PC-3 (cell line): ENCODE measurements at regions not wholly inside any gene's neighbourhood (a gene's known extent, or its start where the extent isn't known, plus 50 kb on each side); places are given as distances from the start of the nearest gene placed in this dataset.

Source experiments
- ATAC-seq: fragments of 200-7000 bp; cut with Tn5 transposase; 2 replicates; pipeline ENCODE4 v1.9.1; 2020; ENCODE audit warnings: mild to moderate bottlenecking, moderate library complexity
- BruUV-seq: library from RNA; stranded (reverse); fragments of 400-500 nt; replicated peaks from 2 replicates; lab custom pipeline; 2021; lab: Mats Ljungman, UMichigan
- CTCF ChIA-PET: fragments of 300-600 bp; sonication (Branson Sonifier 250); formaldehyde crosslinking; loops from one replicate; lab custom pipeline; 2022; ENCODE audit warnings: antibody characterized with exemption; lab: Charles Lee
- POLR2A ChIA-PET: fragments of 300-600 bp; sonication (Branson Sonifier 250); formaldehyde crosslinking; loops from one replicate; lab custom pipeline; 2022; ENCODE audit warnings: antibody characterized with exemption; ENCODE audit not compliant: unreplicated experiment; lab: Charles Lee
- DNase-seq: peaks from one replicate; pipeline ENCODE4 v3.0.0-alpha.2; 2015
- H2AFZ ChIP-seq: fragments of 300-600 bp; sonication (generic); 2 replicates; pipeline ENCODE4 v1.6.0; 2016; ENCODE audit warnings: antibody characterized with exemption, low read length
- H3F3A ChIP-seq: fragments of 300-600 bp; sonication (generic); one replicate; pipeline ENCODE4 v1.6.0; 2017; ENCODE audit warnings: antibody characterized with exemption, low read length, control low read depth, mild to moderate bottlenecking; ENCODE audit not compliant: unreplicated experiment
- H3K27ac ChIP-seq: fragments of 300-600 bp; sonication (generic); 2 replicates; pipeline ENCODE4 v1.5.1; 2016; ENCODE audit warnings: mild to moderate bottlenecking, low read length
- H3K27me3 ChIP-seq: fragments of 300-600 bp; sonication (generic); 2 replicates; pipeline ENCODE4 v1.6.1; 2016; ENCODE audit warnings: low read length, mixed read lengths
- H3K36me3 ChIP-seq: fragments of 300-600 bp; sonication (generic); 2 replicates; pipeline ENCODE4 v1.6.1; 2016; ENCODE audit warnings: low read depth, mixed run types, low read length, mixed read lengths
- H3K4me1 ChIP-seq: fragments of 300-600 bp; sonication (generic); 2 replicates; pipeline ENCODE4 v1.5.1; 2016; ENCODE audit warnings: low read length; ENCODE audit not compliant: insufficient read depth
- H3K4me2 ChIP-seq: fragments of 300-600 bp; sonication (generic); 2 replicates; pipeline ENCODE4 v1.6.0; 2016; ENCODE audit warnings: low read length
- H3K4me3 ChIP-seq: fragments of 300-600 bp; sonication (generic); 2 replicates; pipeline ENCODE4 v1.5.1; 2016; ENCODE audit warnings: mild to moderate bottlenecking, low read length, mixed read lengths
- H3K79me2 ChIP-seq: fragments of 300-600 bp; sonication (generic); 2 replicates; pipeline ENCODE4 v1.6.1; 2017; ENCODE audit warnings: low read length, mixed read lengths
- H3K9ac ChIP-seq: fragments of 300-600 bp; sonication (generic); 2 replicates; pipeline ENCODE4 v1.6.0; 2016; ENCODE audit warnings: mild to moderate bottlenecking, low read length
- H3K9me2 ChIP-seq: fragments of 300-600 bp; sonication (generic); replicated peaks from 2 replicates; pipeline ENCODE4 v1.6.1; 2016; ENCODE audit warnings: mixed run types, low read length, mixed read lengths
- H3K9me3 ChIP-seq: fragments of 300-600 bp; sonication (generic); 2 replicates; pipeline ENCODE4 v1.6.1; 2016; ENCODE audit warnings: low read length, mixed read lengths
- H4K20me1 ChIP-seq: fragments of 300-600 bp; sonication (generic); 2 replicates; pipeline ENCODE4 v1.6.1; 2016; ENCODE audit warnings: low read length, mixed read lengths
- CTCF ChIP-seq: fragments of 300-600 bp; sonication (generic); conservative IDR thresholded peaks from 2 replicates; pipeline ENCODE4 v1.5.1; 2017; ENCODE audit warnings: antibody characterized with exemption, low read depth, mild to moderate bottlenecking, low read length
- EZH2 ChIP-seq: fragments of 300-600 bp; sonication (generic); IDR thresholded peaks from one replicate; pipeline ENCODE4 v1.6.1; 2017; ENCODE audit warnings: antibody characterized with exemption, mild to moderate bottlenecking, low read length; ENCODE audit not compliant: unreplicated experiment
- EZH2phosphoT487 ChIP-seq: fragments of 300-600 bp; sonication (generic); IDR thresholded peaks from 2 replicates; pipeline ENCODE4 v1.6.1; 2018; ENCODE audit warnings: mild to moderate bottlenecking, antibody characterized with exemption, low read length, borderline replicate concordance
- intact Hi-C: fragments of 100-400 bp; cut with micrococcal nuclease; formaldehyde crosslinking; loops from 2 replicates; pipeline ENCODE4 v1.9.0; 2023

DNA sequence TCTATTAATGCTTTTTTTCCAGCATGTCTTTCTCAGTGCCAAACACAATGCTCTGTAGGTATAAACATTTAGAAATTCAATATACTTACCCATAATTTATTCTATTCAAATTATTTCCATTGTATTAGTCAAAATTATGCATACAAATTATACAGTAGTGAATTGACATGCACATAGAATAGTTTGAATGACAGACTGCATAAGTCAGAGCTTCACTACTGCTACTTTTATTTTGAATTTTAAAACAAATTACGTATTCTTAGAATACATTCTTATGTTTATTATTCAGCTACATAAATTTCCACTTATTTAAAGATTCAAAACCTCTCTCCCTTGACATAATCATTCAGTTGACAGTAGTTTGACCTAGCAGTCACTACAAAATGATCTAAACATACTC lies 808.0 kb upstream of the CCDC179 start:
- ATAC-seq, result no peak
- no peaks in the 10 kb centered on the region for H3F3A ChIP-seq
- no peaks in the 10 kb centered on the region for H3K9me2 ChIP-seq
- H3K79me2 ChIP-seq, result no peaks in the 10 kb centered on the region
- POLR2A ChIA-PET, result no interaction called here
- no peak overlapping the region for H3K4me2 ChIP-seq
- H4K20me1 ChIP-seq, result no peaks in the 10 kb centered on the region
- H3K4me1 ChIP-seq, result no peaks in the 10 kb centered on the region
- no peak for DNase-seq
- CTCF ChIA-PET, result no interaction called here
- H3K9me3 ChIP-seq, result no peaks in the 10 kb centered on the region
- no peak for TF ChIP-seq EZH2
- TF ChIP-seq EZH2phosphoT487, result no peak
- no peak for TF ChIP-seq CTCF
- intact Hi-C loops, result no loop called here
- H2AFZ ChIP-seq, result no peak overlapping the region
- no peak overlapping the region for H3K27ac ChIP-seq
- H3K27me3 ChIP-seq, result no peaks in the 10 kb centered on the region
- H3K36me3 ChIP-seq, result no peaks in the 10 kb centered on the region
- H3K4me3 ChIP-seq, result no peak overlapping the region
- H3K9ac ChIP-seq, result no peak overlapping the region
- BruUV-seq, result no TSS peak

DNA sequence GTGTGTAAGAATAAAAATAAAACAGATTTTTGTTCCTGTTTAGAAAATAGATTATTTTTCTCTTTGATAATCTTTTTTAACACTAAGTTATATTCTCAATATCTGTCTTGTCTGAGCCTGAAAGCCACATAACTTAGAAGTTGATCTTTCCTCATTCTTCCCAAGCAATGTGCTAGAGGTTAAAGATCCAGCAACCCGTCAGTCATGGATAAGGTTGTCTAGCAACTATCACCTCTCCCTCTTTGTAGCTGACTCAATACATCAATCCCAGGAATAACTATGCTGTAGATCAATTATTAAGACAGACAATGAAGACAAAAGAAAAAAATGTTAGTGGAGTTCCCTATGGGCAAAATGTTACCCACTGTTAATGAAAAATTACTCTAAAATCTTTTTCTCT lies 813.1 kb upstream of the CCDC179 start:
- H3K36me3 ChIP-seq, result no peaks in the 10 kb centered on the region
- H3K79me2 ChIP-seq, result no peaks in the 10 kb centered on the region
- ATAC-seq, result no peak
- H4K20me1 ChIP-seq, result no peaks in the 10 kb centered on the region
- no TSS peak for BruUV-seq
- H3K4me3 ChIP-seq, result no peak overlapping the region
- H3K9me2 ChIP-seq, result no peaks in the 10 kb centered on the region
- H3K4me2 ChIP-seq, result no peak overlapping the region
- POLR2A ChIA-PET, result no interaction called here
- no peaks in the 10 kb centered on the region for H3K27me3 ChIP-seq
- no peak for TF ChIP-seq EZH2
- no peak for TF ChIP-seq CTCF
- TF ChIP-seq EZH2phosphoT487, result no peak
- DNase-seq, result no peak
- CTCF ChIA-PET, result no interaction called here
- H3F3A ChIP-seq, result no peaks in the 10 kb centered on the region
- no peaks in the 10 kb centered on the region for H3K4me1 ChIP-seq
- no peak overlapping the region for H2AFZ ChIP-seq
- H3K9me3 ChIP-seq, result no peaks in the 10 kb centered on the region
- no peak overlapping the region for H3K9ac ChIP-seq
- intact Hi-C loops, result no loop called here
- H3K27ac ChIP-seq, result no peak overlapping the region

GRCh38 chr11:23674866-23675265 lies 814.6 kb upstream of the CCDC179 start:
- TF ChIP-seq EZH2phosphoT487, result no peak
- TF ChIP-seq EZH2, result no peak
- TF ChIP-seq CTCF, result no peak
- no peaks in the 10 kb centered on the region for H3K36me3 ChIP-seq
- H3F3A ChIP-seq, result no peaks in the 10 kb centered on the region
- H2AFZ ChIP-seq, result no peak overlapping the region
- ATAC-seq, result no peak
- no peak overlapping the region for H3K27ac ChIP-seq
- intact Hi-C loops, result no loop called here
- POLR2A ChIA-PET, result no interaction called here
- CTCF ChIA-PET, result no interaction called here
- no peaks in the 10 kb centered on the region for H3K27me3 ChIP-seq
- H4K20me1 ChIP-seq, result no peaks in the 10 kb centered on the region
- no peaks in the 10 kb centered on the region for H3K79me2 ChIP-seq
- no peak overlapping the region for H3K9ac ChIP-seq
- H3K9me3 ChIP-seq, result no peaks in the 10 kb centered on the region
- DNase-seq, result no peak
- H3K9me2 ChIP-seq, result no peaks in the 10 kb centered on the region
- no peaks in the 10 kb centered on the region for H3K4me1 ChIP-seq
- no peak overlapping the region for H3K4me3 ChIP-seq
- no peak overlapping the region for H3K4me2 ChIP-seq
- BruUV-seq, result no TSS peak
